Endodermal cell (in vitro differentiated cells): ENCODE measurements at regions not wholly inside any gene's neighbourhood (a gene's known extent, or its start where the extent isn't known, plus 50 kb on each side); places are given as distances from the start of the nearest gene placed in this dataset.
A peak's percentile ranks its signal among the peaks of the same experiment; 100 is the strongest.

ENCODE experiments used
- DNase-seq: peaks from one replicate; pipeline ENCODE4 v3.0.0-alpha.2; 2017
- H3K27ac ChIP-seq: 2 replicates; pipeline ENCODE4 v1.5.1; 2013; ENCODE audit warnings: mild to moderate bottlenecking, low read depth, low read length, moderate library complexity
- H3K27me3 ChIP-seq: 2 replicates; pipeline ENCODE4 v1.6.1; 2013; ENCODE audit warnings: mild to moderate bottlenecking, low read length, moderate library complexity; ENCODE audit not compliant: insufficient read depth, control insufficient read depth, poor library complexity, severe bottlenecking
- H3K36me3 ChIP-seq: 2 replicates; pipeline ENCODE4 v1.7.0; 2013; ENCODE audit warnings: mild to moderate bottlenecking, low read length, moderate library complexity; ENCODE audit not compliant: control insufficient read depth, insufficient read depth
- H3K4me1 ChIP-seq: one replicate; pipeline ENCODE4 v1.7.0; 2013; ENCODE audit warnings: low read length; ENCODE audit not compliant: control insufficient read depth, insufficient read depth
- H3K4me3 ChIP-seq: 2 replicates; pipeline ENCODE4 v1.5.1; 2013; ENCODE audit warnings: mild to moderate bottlenecking, low read length, moderate library complexity
- H3K9ac ChIP-seq: 2 replicates; pipeline ENCODE4 v1.6.1; 2013; ENCODE audit warnings: mild to moderate bottlenecking, low read length, moderate library complexity; ENCODE audit not compliant: poor library complexity, severe bottlenecking; ENCODE audit errors: extremely low read depth
- H3K9me3 ChIP-seq: 2 replicates; pipeline ENCODE4 v1.6.1; 2013; ENCODE audit warnings: mild to moderate bottlenecking, low read length, moderate library complexity; ENCODE audit not compliant: control insufficient read depth
- H3K27ac Mint-ChIP-seq: 2 replicates; pipeline ENCODE4 v1.8.0; 2020; ENCODE audit warnings: mixed read lengths
- H3K27me3 Mint-ChIP-seq: 2 replicates; pipeline ENCODE4 v1.8.0; 2021; ENCODE audit warnings: mild to moderate bottlenecking, mixed read lengths; ENCODE audit not compliant: insufficient read depth
- H3K36me3 Mint-ChIP-seq: 2 replicates; pipeline ENCODE4 v1.8.0; 2020; ENCODE audit warnings: low read depth, mixed read lengths
- H3K4me1 Mint-ChIP-seq: 2 replicates; pipeline ENCODE4 v1.8.0; 2020; ENCODE audit warnings: mixed read lengths
- H3K4me3 Mint-ChIP-seq: 2 replicates; pipeline ENCODE4 v1.8.0; 2020; ENCODE audit warnings: mild to moderate bottlenecking, moderate library complexity, mixed read lengths
- H3K9me3 Mint-ChIP-seq: 2 replicates; pipeline ENCODE4 v1.8.0; 2020; ENCODE audit warnings: mild to moderate bottlenecking, mixed read lengths
- CTCF ChIP-seq: fragments of 200-600 bp; sonication (generic); conservative IDR thresholded peaks from 2 replicates; pipeline ENCODE4 v1.5.0; 2021; ENCODE audit warnings: antibody characterized with exemption, mild to moderate bottlenecking
- WGBS, 2 experiments: methylation state at CpG; one replicate each; pipeline versions ENCODE4 v1.1.5 to v1.1.7; 2013; ENCODE audit warnings: missing lambda C conversion rate in 2 of 2, mixed read lengths in 1 of 2; ENCODE audit not compliant: insufficient coverage in 1 of 2, insufficient read length in 1 of 2; 5-methylcytosine and 5-hydroxymethylcytosine counted together

GRCh38 chr4:132132433-132132832 is 1016.7 kb upstream of the PCDH10 start:
- Mint-ChIP-seq H3K36me3 (no peaks in the 10 kb centered on the region), H3K4me1 (peaks cover 9% of the 10 kb centered on the region), H3K9me3 (peaks cover 25% of the 10 kb centered on the region), H3K27me3 (no peaks in the 10 kb centered on the region), H3K27ac (no peak overlapping the region), H3K4me3 (no peak overlapping the region)
- Histone ChIP-seq H3K4me3 (no peak overlapping the region), H3K4me1 (no peaks in the 10 kb centered on the region), H3K27ac (no peak overlapping the region), H3K27me3 (no peaks in the 10 kb centered on the region), H3K9ac (no peak overlapping the region), H3K9me3 (peaks cover 5% of the 10 kb centered on the region), H3K36me3 (no peaks in the 10 kb centered on the region)
- 77 to 86% methylated on average over 1 to 2 of the region's 2 CpGs for WGBS, 2 experiments
- DNase-seq = no peak
- no peak for TF ChIP-seq CTCF

- no peaks in the 10 kb centered on the region for H3K9me3 ChIP-seq
- no peaks in the 10 kb centered on the region for H3K27me3 ChIP-seq
- H3K36me3 ChIP-seq = no peaks in the 10 kb centered on the region
- H3K27me3 Mint-ChIP-seq = no peaks in the 10 kb centered on the region
- 90 to 92% methylated on average over 3 to 5 of the region's 5 CpGs for WGBS, 2 experiments
- no peak overlapping the region for H3K4me3 ChIP-seq
- no peak overlapping the region for H3K4me3 Mint-ChIP-seq
- peaks cover 2% of the 10 kb centered on the region for H3K9me3 Mint-ChIP-seq
- H3K4me1 Mint-ChIP-seq = no peaks in the 10 kb centered on the region
- TF ChIP-seq CTCF = no peak
- no peak overlapping the region for H3K27ac Mint-ChIP-seq
- H3K4me1 ChIP-seq = no peaks in the 10 kb centered on the region
- H3K9ac ChIP-seq = no peak overlapping the region
- no peaks in the 10 kb centered on the region for H3K36me3 Mint-ChIP-seq
- H3K27ac ChIP-seq = no peak overlapping the region
- DNase-seq = peak; percentile 47
Observed at GRCh38 chr4:132169660-132170059, 979.4 kb upstream of the PCDH10 start.

GRCh38 chr4:132180020-132180427 is 969.1 kb upstream of the PCDH10 start:
- no peaks in the 10 kb centered on the region for H3K4me1 ChIP-seq
- Mint-ChIP-seq H3K9me3 (peaks cover 7% of the 10 kb centered on the region), H3K4me1 (no peaks in the 10 kb centered on the region), H3K4me3 (no peak overlapping the region), H3K27me3 (no peaks in the 10 kb centered on the region), H3K27ac (no peak overlapping the region), H3K36me3 (no peaks in the 10 kb centered on the region)
- H3K9ac ChIP-seq = no peak overlapping the region
- no peak overlapping the region for H3K4me3 ChIP-seq
- 73% methylated on average over 2 of the region's 2 CpGs; no CpG with 5 or more reads in 1 of the 2 experiments for WGBS, 2 experiments
- DNase-seq = no peak
- no peaks in the 10 kb centered on the region for H3K9me3 ChIP-seq
- H3K27me3 ChIP-seq = no peaks in the 10 kb centered on the region
- no peak overlapping the region for H3K27ac ChIP-seq
- TF ChIP-seq CTCF = no peak
- no peaks in the 10 kb centered on the region for H3K36me3 ChIP-seq
